Hepatocyte (in vitro differentiated cells): ENCODE measurements at regions not wholly inside any gene's neighbourhood (a gene's known extent, or its start where the extent isn't known, plus 50 kb on each side); places are given as distances from the start of the nearest gene placed in this dataset.

Experiments
- EZH2 ChIP-seq: fragments of 200-600 bp; sonication (generic); IDR thresholded peaks from 2 replicates; pipeline ENCODE4 v1.6.1; 2016; ENCODE audit warnings: antibody characterized with exemption, mild to moderate bottlenecking, borderline replicate concordance
- EZH2phosphoT487 ChIP-seq: fragments of 200-600 bp; sonication (generic); IDR thresholded peaks from one replicate; pipeline ENCODE4 v1.6.1; 2018; ENCODE audit warnings: antibody characterized with exemption, mild to moderate bottlenecking, low read depth, moderate library complexity; ENCODE audit not compliant: unreplicated experiment, severe bottlenecking
- TF ChIP-seq, protein P1 (sequence below): fragments of 200-600 bp; sonication (generic); IDR thresholded peaks from 2 replicates; pipeline ENCODE4 v1.5.1; 2016; ENCODE audit warnings: antibody characterized with exemption, mild to moderate bottlenecking; ENCODE audit not compliant: poor library complexity

- TF ChIP-seq, protein P1, sequence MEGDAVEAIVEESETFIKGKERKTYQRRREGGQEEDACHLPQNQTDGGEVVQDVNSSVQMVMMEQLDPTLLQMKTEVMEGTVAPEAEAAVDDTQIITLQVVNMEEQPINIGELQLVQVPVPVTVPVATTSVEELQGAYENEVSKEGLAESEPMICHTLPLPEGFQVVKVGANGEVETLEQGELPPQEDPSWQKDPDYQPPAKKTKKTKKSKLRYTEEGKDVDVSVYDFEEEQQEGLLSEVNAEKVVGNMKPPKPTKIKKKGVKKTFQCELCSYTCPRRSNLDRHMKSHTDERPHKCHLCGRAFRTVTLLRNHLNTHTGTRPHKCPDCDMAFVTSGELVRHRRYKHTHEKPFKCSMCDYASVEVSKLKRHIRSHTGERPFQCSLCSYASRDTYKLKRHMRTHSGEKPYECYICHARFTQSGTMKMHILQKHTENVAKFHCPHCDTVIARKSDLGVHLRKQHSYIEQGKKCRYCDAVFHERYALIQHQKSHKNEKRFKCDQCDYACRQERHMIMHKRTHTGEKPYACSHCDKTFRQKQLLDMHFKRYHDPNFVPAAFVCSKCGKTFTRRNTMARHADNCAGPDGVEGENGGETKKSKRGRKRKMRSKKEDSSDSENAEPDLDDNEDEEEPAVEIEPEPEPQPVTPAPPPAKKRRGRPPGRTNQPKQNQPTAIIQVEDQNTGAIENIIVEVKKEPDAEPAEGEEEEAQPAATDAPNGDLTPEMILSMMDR: no peak
- no peak for TF ChIP-seq EZH2phosphoT487
- TF ChIP-seq EZH2: no peak
These were observed 681.2 kb upstream of the NRP1 start for GRCh38 chr10:34015700-34016099.
